ENCODE measurements at regions not wholly inside any gene's neighbourhood (a gene's known extent, or its start where the extent isn't known, plus 50 kb on each side); places are given as distances from the start of the nearest gene placed in this dataset.

- H3K4me3 ChIP-seq (ENCODE audit: low read length) = no peak overlapping the region
- H3K36me3 ChIP-seq (ENCODE audit: insufficient read depth, low read length) = no peaks in the 10 kb centered on the region
- no peaks in the 10 kb centered on the region for H3K4me1 ChIP-seq (ENCODE audit: insufficient read depth, low read length)
- no peak overlapping the region for H3K9ac ChIP-seq (ENCODE audit: low read depth, low read length)
- peaks cover 8% of the 10 kb centered on the region; the same call in 1 of the 2 replicates for H3K9me3 ChIP-seq (ENCODE audit: insufficient read depth, low read depth, low read length)
- no peak overlapping the region for H3K27ac ChIP-seq (ENCODE audit: low read depth, low read length)
- WGBS = no CpG with 5 or more reads among the region's 2 CpGs
- no peaks in the 10 kb centered on the region for H3K27me3 ChIP-seq (ENCODE audit: insufficient read depth, low read length)
These were observed 107.3 kb upstream of the RTL1 start for GRCh38 chr14:101010835-101011234.

GRCh38 chr14:101017209-101017608, 113.7 kb upstream of the RTL1 start:
- Histone ChIP-seq H3K9me3 (ENCODE audit: insufficient read depth, low read depth, low read length) (peaks cover 5% of the 10 kb centered on the region; the same call in 1 of the 2 replicates), H3K36me3 (ENCODE audit: insufficient read depth, low read length) (no peaks in the 10 kb centered on the region), H3K4me3 (ENCODE audit: low read length) (no peak overlapping the region), H3K9ac (ENCODE audit: low read depth, low read length) (no peak overlapping the region), H3K4me1 (ENCODE audit: insufficient read depth, low read length) (peaks cover 9% of the 10 kb centered on the region; the same call in 1 of the 2 replicates), H3K27me3 (ENCODE audit: insufficient read depth, low read length) (no peaks in the 10 kb centered on the region), H3K27ac (ENCODE audit: low read depth, low read length) (no peak overlapping the region)
- 85% methylated on average over 1 of the region's 1 CpG for WGBS

DNA sequence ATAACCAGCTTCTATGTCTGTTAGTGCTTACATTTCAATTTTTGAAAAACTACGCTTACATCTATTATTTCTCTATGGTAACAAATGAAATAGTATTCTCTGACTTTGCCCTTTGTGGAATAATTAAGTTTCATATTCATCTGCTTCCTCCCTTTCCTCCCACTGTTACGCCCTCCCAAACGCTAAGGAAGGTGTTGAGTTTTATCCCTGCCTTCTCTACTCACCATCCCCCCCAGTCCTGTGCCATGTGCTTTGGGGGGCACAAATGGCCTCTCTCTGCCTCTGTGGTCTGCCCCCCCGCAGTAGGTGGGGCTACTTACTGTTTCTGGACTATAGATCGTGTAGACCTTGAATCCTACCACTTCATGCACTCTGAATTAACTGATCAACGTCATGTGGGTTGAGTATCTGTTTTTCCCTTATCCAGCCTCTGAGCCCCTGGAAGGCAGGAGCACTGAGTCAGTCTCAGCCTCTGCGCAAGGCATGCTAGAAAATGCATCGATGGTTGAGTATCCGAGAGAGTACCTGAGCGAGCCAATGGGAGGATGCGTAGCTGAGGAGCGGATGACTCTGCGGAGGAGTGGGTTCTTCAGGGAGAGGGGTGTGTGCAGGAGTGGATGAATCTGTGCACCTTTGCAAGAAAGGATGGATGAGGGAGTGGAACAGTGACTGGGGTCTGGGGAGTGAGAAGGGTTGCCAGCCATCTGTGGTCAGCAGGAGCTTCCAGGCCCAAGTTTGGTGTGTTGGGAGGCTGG, 114.5 kb upstream of the RTL1 start:
- H3K4me1 ChIP-seq (ENCODE audit: insufficient read depth, low read length) = peaks cover 9% of the 10 kb centered on the region; the same call in 1 of the 2 replicates
- no peaks in the 10 kb centered on the region for H3K9me3 ChIP-seq (ENCODE audit: insufficient read depth, low read depth, low read length)
- H3K36me3 ChIP-seq (ENCODE audit: insufficient read depth, low read length) = no peaks in the 10 kb centered on the region
- no peak overlapping the region for H3K27ac ChIP-seq (ENCODE audit: low read depth, low read length)
- no peak overlapping the region for H3K9ac ChIP-seq (ENCODE audit: low read depth, low read length)
- H3K27me3 ChIP-seq (ENCODE audit: insufficient read depth, low read length) = no peaks in the 10 kb centered on the region
- WGBS = 93% methylated on average over 12 of the region's 13 CpGs
- H3K4me3 ChIP-seq (ENCODE audit: low read length) = no peak overlapping the region

- Histone ChIP-seq H3K9ac (ENCODE audit: low read depth, low read length) (no peak overlapping the region), H3K9me3 (ENCODE audit: insufficient read depth, low read depth, low read length) (peaks cover 7% of the 10 kb centered on the region; the same call in 1 of the 2 replicates), H3K27me3 (ENCODE audit: insufficient read depth, low read length) (no peaks in the 10 kb centered on the region), H3K4me1 (ENCODE audit: insufficient read depth, low read length) (peaks cover 9% of the 10 kb centered on the region; the same call in 1 of the 2 replicates), H3K36me3 (ENCODE audit: insufficient read depth, low read length) (no peaks in the 10 kb centered on the region), H3K4me3 (ENCODE audit: low read length) (no peak overlapping the region), H3K27ac (ENCODE audit: low read depth, low read length) (no peak overlapping the region)
- 92% methylated on average over 13 of the region's 13 CpGs for WGBS
These were observed 115.2 kb upstream of the RTL1 start for GRCh38 chr14:101018561-101019290.

DNA sequence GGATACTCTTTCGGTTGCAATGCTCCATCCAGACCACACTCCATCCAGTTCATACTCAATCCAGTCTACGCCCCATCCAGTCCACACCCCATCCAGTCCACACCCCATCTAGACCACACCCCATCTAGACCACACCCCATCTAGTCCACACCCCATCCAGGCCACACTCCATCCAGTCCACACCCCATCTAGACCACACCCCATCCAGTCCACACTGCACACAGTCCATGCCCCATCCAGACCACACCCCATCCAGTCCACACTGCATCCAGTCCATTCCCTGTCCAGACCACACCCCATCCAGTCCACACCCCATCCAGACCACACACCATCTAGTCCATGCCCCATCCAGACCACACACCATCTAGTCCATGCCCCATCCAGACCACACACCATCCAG, 116.0 kb upstream of the RTL1 start:
- peaks cover 9% of the 10 kb centered on the region; the same call in 1 of the 2 replicates for H3K4me1 ChIP-seq (ENCODE audit: insufficient read depth, low read length)
- H3K9ac ChIP-seq (ENCODE audit: low read depth, low read length) = no peak overlapping the region
- H3K27me3 ChIP-seq (ENCODE audit: insufficient read depth, low read length) = no peaks in the 10 kb centered on the region
- WGBS = 93% methylated on average over 2 of the region's 2 CpGs
- H3K9me3 ChIP-seq (ENCODE audit: insufficient read depth, low read depth, low read length) = peaks cover 13% of the 10 kb centered on the region; the same call in 1 of the 2 replicates
- H3K4me3 ChIP-seq (ENCODE audit: low read length) = no peak overlapping the region
- H3K36me3 ChIP-seq (ENCODE audit: insufficient read depth, low read length) = no peaks in the 10 kb centered on the region
- no peak overlapping the region for H3K27ac ChIP-seq (ENCODE audit: low read depth, low read length)

- Histone ChIP-seq H3K27ac (ENCODE audit: low read depth, low read length) (no peak overlapping the region), H3K4me3 (ENCODE audit: low read length) (no peak overlapping the region), H3K9me3 (ENCODE audit: insufficient read depth, low read depth, low read length) (peaks cover 13% of the 10 kb centered on the region; the same call in 1 of the 2 replicates), H3K4me1 (ENCODE audit: insufficient read depth, low read length) (peaks cover 9% of the 10 kb centered on the region; the same call in 1 of the 2 replicates), H3K36me3 (ENCODE audit: insufficient read depth, low read length) (no peaks in the 10 kb centered on the region), H3K9ac (ENCODE audit: low read depth, low read length) (no peak overlapping the region), H3K27me3 (ENCODE audit: insufficient read depth, low read length) (no peaks in the 10 kb centered on the region)
- WGBS = 92% methylated on average over 8 of the region's 8 CpGs
These were observed 116.6 kb upstream of the RTL1 start for GRCh38 chr14:101019990-101020710.

DNA sequence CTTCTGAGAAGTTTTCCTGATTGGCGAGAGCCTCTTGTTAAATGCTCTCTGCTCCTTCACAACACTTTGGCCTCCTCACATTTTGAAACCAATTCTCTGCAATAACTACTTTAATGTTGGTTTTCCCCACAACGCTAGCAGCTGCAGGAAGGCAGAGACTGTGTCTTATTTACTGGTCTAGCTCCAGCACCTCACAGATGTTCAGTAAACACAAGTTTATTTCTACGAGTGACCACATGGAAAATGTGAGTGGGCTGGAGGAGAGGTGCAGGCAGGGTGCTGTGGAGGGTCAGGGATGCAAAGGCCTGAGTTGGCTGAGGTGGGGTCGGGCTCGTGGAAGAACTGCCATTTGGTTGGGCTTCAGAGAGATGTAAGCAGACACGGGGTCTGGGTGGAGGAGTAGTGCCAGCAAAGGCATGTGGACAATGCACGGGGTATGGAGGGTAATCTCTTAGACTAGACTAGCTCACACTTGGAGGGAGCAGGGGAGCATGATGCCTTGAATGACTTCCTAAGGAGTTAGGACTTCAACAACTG, 117.4 kb upstream of the RTL1 start:
- WGBS = 92% methylated on average over 7 of the region's 7 CpGs
- H3K9me3 ChIP-seq (ENCODE audit: insufficient read depth, low read depth, low read length) = peaks cover 13% of the 10 kb centered on the region; the same call in 1 of the 2 replicates

GRCh38 chr14:101022121-101022520, 118.6 kb upstream of the RTL1 start:
- 90% methylated on average over 8 of the region's 8 CpGs for WGBS
- 0 out of 2 replicates have a peak, but pooled peaks cover 1% of the 10 kb centered on the region for H3K4me1 ChIP-seq (ENCODE audit: insufficient read depth, low read length)
- H3K9ac ChIP-seq (ENCODE audit: low read depth, low read length) = no peak overlapping the region
- H3K4me3 ChIP-seq (ENCODE audit: low read length) = no peak overlapping the region
- H3K9me3 ChIP-seq (ENCODE audit: insufficient read depth, low read depth, low read length) = peaks cover 13% of the 10 kb centered on the region; the same call in 1 of the 2 replicates
- no peaks in the 10 kb centered on the region for H3K27me3 ChIP-seq (ENCODE audit: insufficient read depth, low read length)
- no peak overlapping the region for H3K27ac ChIP-seq (ENCODE audit: low read depth, low read length)
- H3K36me3 ChIP-seq (ENCODE audit: insufficient read depth, low read length) = no peaks in the 10 kb centered on the region

More for the DNA sequence above, 117.4 kb upstream of the RTL1 start:
- no peak overlapping the region for H3K9ac ChIP-seq (ENCODE audit: low read depth, low read length)
- no peaks in the 10 kb centered on the region for H3K36me3 ChIP-seq (ENCODE audit: insufficient read depth, low read length)
- H3K4me1 ChIP-seq (ENCODE audit: insufficient read depth, low read length) = peaks cover 9% of the 10 kb centered on the region; the same call in 1 of the 2 replicates
- no peaks in the 10 kb centered on the region for H3K27me3 ChIP-seq (ENCODE audit: insufficient read depth, low read length)
- no peak overlapping the region for H3K27ac ChIP-seq (ENCODE audit: low read depth, low read length)
- no peak overlapping the region for H3K4me3 ChIP-seq (ENCODE audit: low read length)

DNA sequence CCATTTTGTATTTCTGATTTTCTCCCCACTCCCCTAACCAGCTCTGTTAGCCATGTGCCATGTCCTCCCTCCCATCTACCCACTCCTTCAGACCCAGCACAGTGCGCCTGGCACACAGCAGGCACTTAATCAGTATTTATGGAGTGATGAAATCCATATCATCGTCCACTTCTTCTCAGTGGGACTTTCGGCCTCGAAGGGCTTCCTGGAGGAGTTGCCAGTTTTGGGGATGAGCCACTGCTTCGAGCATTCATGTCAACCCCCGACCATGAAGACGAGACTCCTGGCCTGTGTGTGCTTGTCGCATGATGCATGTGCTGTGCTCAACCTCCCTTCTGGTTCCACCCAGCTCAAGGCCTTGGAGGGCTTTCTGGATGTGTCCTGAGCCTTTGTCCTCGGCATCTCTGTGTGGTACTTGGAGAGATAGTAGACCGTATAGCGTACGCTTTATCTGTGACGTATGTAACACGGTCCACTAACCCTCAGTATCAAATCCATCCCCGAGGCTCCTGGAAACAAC, 119.5 kb upstream of the RTL1 start:
- Histone ChIP-seq H3K36me3 (ENCODE audit: insufficient read depth, low read length) (no peaks in the 10 kb centered on the region), H3K9me3 (ENCODE audit: insufficient read depth, low read depth, low read length) (peaks cover 13% of the 10 kb centered on the region; the same call in 1 of the 2 replicates), H3K27me3 (ENCODE audit: insufficient read depth, low read length) (no peaks in the 10 kb centered on the region), H3K27ac (ENCODE audit: low read depth, low read length) (no peak overlapping the region), H3K4me1 (ENCODE audit: insufficient read depth, low read length) (no peaks in the 10 kb centered on the region), H3K4me3 (ENCODE audit: low read length) (no peak overlapping the region), H3K9ac (ENCODE audit: low read depth, low read length) (no peak overlapping the region)
- 92% methylated on average over 15 of the region's 15 CpGs for WGBS

- WGBS = 97% methylated on average over 11 of the region's 11 CpGs
These were observed 121.2 kb upstream of the RTL1 start for GRCh38 chr14:101024686-101025085.

More at GRCh38 chr14:101024686-101025085, 121.2 kb upstream of the RTL1 start:
- Histone ChIP-seq H3K36me3 (ENCODE audit: insufficient read depth, low read length) (no peaks in the 10 kb centered on the region), H3K9ac (ENCODE audit: low read depth, low read length) (no peak overlapping the region), H3K9me3 (ENCODE audit: insufficient read depth, low read depth, low read length) (peaks cover 13% of the 10 kb centered on the region; the same call in 1 of the 2 replicates), H3K27ac (ENCODE audit: low read depth, low read length) (no peak overlapping the region), H3K4me1 (ENCODE audit: insufficient read depth, low read length) (no peaks in the 10 kb centered on the region), H3K27me3 (ENCODE audit: insufficient read depth, low read length) (no peaks in the 10 kb centered on the region), H3K4me3 (ENCODE audit: low read length) (no peak overlapping the region)
